Mononuclear cell (primary cell): ENCODE measurements at regions not wholly inside any gene's neighbourhood (a gene's known extent, or its start where the extent isn't known, plus 50 kb on each side); places are given as distances from the start of the nearest gene placed in this dataset.

Experiments
- H3K27me3 ChIP-seq: 2 replicates; pipeline ENCODE4 v1.6.0; 2011; ENCODE audit warnings: low read length, control low read depth; ENCODE audit not compliant: insufficient read depth
- H3K4me1 ChIP-seq: 2 replicates; pipeline ENCODE4 v1.5.1; 2011; ENCODE audit warnings: mild to moderate bottlenecking, low read length, control low read depth; ENCODE audit not compliant: insufficient read depth
- H3K4me3 ChIP-seq: 2 replicates; pipeline ENCODE4 v1.5.1; 2011; ENCODE audit warnings: mild to moderate bottlenecking, low read length, moderate library complexity
- H3K9me3 ChIP-seq: 2 replicates; pipeline ENCODE4 v1.5.1; 2011; ENCODE audit warnings: low read depth, mild to moderate bottlenecking, control low read depth, low read length

DNA sequence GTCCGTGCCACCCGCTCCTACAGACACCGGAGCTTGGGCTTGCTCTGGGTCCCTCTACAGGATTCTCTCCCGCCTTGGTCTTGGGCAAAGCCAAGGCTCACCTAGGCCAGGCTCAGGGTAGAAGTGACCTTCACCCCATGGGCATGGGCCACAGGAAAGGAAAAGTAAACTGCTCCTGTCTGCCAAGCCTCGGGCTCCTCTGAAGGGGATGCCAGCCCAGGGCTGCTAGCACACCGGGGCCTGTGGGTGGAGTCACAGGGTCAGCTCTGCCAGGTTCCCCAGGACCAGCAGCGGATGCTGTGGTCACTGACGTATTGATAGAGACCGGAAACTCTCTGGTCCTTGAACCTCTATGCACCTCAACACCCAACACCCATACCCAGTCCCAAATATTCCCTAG is 222.7 kb upstream of the MGMT start:
- Histone ChIP-seq H3K4me3 (no peak overlapping the region), H3K9me3 (no peaks in the 10 kb centered on the region), H3K4me1 (no peaks in the 10 kb centered on the region), H3K27me3 (no peaks in the 10 kb centered on the region)

DNA sequence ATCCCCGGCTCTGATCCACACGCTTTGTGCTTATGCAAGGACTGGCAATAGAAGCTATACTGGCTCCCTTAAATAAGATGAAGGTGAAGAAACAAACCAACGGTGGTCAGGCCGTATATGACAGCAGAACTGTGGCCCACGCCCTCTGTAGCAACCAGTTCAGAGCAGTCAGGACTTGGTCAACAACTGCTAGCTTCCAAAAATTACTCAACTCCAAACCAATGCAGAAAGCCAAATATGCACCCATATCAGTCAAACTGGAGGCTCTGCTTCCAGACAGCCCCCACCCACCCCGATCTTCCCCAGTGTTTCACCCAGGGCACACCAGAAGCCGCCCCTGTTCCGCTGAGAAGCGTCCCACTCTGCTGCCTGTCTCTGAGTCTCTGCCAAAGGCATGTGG is 222.3 kb upstream of the MGMT start:
- Histone ChIP-seq H3K9me3 (no peaks in the 10 kb centered on the region), H3K4me1 (no peaks in the 10 kb centered on the region), H3K4me3 (no peak overlapping the region), H3K27me3 (no peaks in the 10 kb centered on the region)

DNA sequence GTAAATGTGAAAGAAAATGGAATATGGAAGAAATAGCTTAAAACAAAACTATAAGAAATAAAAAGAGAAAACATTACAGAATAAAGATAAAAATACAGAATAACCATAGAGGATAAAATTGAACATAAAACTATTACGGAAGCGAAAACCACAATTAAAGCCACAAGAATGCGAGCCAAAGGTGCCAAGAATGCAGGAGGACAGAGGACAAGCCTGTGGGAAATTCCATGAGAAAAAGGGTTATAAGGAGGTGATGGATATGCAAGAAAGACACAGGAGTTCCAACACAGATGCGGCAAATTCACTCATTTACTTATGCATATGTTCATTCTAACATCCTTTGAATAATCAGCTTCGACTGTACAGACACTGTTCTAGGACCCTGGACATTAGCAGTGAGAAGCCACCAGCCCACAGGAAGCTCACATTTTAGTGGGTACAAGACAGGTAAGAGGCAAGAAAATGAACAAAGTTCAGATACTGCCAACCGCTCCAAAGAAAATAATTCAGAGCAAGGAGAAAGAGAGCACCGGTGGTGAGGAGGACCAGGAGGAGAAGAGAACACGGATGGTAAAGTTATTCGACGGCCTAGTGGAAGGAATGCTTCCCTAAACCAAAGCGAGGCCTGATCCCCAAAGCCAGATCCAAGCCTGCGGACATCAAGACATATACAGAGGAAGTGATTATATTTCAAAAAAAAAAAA is 213.7 kb upstream of the MGMT start:
- H3K4me3 ChIP-seq = no peak overlapping the region
- H3K4me1 ChIP-seq = no peaks in the 10 kb centered on the region
- no peaks in the 10 kb centered on the region for H3K27me3 ChIP-seq
- H3K9me3 ChIP-seq = no peaks in the 10 kb centered on the region

DNA sequence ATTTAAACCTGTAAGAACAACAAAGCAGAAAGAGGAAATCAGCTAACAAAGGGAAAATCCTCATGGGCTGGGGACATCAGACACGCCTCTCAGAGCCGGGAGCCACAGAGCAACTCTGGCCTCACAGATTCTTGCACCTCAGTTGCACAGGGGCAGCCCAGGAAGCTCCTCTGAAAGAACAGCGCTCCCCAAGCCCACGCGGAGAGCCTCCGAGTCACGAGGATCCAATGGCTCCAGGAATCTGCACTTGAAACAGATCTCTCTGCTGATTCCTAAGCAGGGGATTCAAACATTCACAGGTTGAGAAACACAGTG is 213.2 kb upstream of the MGMT start:
- H3K27me3 ChIP-seq = no peaks in the 10 kb centered on the region
- no peaks in the 10 kb centered on the region for H3K9me3 ChIP-seq

DNA sequence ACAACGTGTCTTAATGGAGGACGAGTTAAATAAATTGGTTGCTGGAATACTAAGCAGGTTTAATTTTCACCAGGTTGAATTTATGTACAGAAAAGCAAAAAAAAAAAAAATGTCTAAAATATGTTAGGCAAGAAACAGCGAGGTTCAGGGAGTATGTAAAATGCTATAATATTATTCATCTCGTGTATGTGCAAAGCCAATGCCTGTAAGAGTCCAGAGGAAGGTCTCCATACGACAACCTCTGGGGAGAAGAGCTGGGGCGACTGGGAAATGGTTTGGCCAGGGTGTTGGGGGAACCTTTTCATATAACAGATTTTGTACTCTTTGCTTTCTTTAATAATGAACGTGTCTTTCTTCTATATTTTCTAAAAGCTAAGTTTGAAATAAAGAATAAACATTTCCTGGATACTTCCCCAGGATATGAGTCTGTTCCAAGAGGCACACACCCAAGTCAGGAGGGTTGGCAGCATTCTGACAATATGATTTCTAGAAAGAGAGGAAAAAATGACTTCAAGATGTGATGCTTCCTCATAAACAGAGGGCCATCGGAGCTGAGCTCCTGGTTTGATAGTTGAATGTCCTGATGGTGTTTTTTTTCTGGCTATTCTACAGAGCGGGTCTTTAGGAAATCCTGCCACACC is 208.6 kb upstream of the MGMT start:
- Histone ChIP-seq H3K4me3 (no peak overlapping the region), H3K4me1 (no peaks in the 10 kb centered on the region), H3K9me3 (no peaks in the 10 kb centered on the region), H3K27me3 (no peaks in the 10 kb centered on the region)

More for the DNA sequence above, 213.2 kb upstream of the MGMT start:
- Histone ChIP-seq H3K4me1 (no peaks in the 10 kb centered on the region), H3K4me3 (no peak overlapping the region)

DNA sequence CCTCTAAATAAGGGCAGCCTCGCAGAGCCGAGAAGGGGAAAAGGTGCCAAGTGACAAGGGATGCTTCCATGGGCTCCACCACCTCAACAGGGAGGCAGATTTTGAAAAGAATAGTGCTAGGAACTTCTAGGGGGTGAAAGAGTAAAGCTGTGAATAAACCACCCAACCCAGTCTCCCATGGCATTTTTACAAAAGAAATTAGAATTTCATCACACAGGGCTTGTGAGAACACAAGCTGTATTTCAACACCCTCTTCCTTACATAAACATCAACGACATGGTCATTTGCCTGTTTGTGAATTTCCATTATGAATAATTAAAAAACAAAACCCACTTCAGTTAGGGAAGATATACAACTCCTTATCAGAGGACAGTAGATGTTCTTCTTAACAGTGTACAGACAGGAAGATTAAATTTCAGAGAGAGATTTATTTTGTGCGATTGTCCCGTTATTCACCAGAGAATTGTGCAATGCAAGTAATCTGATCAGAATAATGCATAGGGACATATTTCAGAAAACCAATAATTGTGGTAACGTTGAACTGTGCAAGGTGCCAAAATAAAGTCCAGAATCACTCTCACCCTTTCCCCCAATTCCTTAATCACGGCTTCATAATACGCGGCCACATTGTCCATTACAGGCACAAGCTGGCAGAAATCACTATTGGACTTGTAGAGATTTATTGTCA is 207.8 kb upstream of the MGMT start:
- no peaks in the 10 kb centered on the region for H3K9me3 ChIP-seq
- H3K27me3 ChIP-seq = no peaks in the 10 kb centered on the region
- no peaks in the 10 kb centered on the region for H3K4me1 ChIP-seq
- H3K4me3 ChIP-seq = no peak overlapping the region

DNA sequence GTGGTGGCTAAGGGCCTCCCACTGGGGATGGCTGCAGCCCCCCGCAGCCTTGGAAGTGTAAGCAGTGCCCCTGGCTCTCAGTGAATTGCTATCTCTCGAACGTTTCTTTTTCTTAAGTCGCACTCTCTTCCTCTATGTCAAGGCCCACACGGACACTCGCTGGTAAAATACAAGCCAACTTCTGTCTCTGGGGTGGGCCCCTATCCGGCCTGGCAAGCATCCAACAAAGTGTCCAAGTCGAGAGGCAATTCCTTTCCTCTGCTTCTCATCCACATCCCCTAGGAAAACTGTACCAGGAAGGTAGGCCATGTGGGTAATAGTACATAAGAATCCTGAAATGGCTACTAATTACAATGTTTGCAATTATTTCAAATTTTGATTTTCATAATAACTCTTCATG is 194.9 kb upstream of the MGMT start:
- Histone ChIP-seq H3K9me3 (no peaks in the 10 kb centered on the region), H3K27me3 (no peaks in the 10 kb centered on the region), H3K4me3 (no peak overlapping the region)

DNA sequence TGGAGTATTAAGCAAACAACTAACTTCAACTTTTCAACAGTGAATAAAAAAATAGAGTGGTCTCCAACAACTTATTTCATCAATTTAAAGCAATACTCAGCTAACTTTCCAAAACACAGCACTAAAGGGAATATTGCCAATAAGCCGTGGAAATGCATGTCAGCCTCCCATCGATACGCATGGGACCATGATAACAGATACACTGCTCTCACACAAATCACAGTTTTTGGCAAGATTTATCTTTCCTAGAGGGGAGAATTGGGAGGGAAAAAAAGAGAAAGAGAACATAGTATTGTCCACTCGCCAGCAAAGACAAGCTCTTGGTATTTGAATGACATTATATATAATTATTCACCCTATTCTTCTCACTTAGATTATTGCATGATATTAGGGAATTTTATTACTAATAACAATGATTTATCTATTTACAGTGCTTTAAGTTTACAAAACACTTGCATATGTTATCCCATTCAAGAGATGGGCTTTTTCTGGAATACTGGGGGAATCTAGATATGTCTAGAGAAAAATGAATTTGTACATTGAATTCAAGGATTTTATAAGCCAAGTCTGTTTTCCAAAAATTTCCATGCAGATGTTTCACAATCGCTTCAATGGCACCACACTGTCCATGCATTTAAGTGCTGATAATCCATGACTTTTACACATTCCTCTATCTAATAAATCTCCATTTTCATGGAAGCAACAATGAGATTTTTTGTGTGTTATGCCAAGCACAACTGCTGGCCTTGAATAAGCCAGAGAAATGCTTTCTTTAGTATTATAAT is 194.0 kb upstream of the MGMT start:
- no peaks in the 10 kb centered on the region for H3K27me3 ChIP-seq
- no peak overlapping the region for H3K4me3 ChIP-seq
- no peaks in the 10 kb centered on the region for H3K9me3 ChIP-seq
- H3K4me1 ChIP-seq = no peaks in the 10 kb centered on the region

More for the DNA sequence above, 194.9 kb upstream of the MGMT start:
- no peaks in the 10 kb centered on the region for H3K4me1 ChIP-seq

DNA sequence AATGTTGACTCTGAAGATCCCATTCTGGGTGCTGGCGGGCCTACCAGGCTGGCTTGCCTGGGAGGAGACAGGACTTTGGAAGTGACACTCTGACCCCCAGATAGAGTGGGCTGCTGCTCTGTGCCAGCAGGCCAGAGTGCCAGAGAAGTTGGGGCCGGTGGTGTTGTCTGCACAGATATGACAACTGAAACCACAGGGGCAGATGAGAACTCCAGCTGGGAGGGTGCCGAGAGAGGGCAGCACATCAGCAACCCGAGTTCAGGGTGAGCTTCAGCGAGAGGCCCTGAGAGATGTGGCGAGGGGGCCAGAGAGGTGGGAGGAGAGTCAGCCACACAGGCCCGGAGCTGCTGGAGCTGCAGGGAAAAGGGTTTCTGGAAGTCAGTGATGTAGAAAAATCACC is 193.2 kb upstream of the MGMT start:
- Histone ChIP-seq H3K9me3 (no peaks in the 10 kb centered on the region), H3K4me1 (no peaks in the 10 kb centered on the region), H3K27me3 (no peaks in the 10 kb centered on the region), H3K4me3 (no peak overlapping the region)

DNA sequence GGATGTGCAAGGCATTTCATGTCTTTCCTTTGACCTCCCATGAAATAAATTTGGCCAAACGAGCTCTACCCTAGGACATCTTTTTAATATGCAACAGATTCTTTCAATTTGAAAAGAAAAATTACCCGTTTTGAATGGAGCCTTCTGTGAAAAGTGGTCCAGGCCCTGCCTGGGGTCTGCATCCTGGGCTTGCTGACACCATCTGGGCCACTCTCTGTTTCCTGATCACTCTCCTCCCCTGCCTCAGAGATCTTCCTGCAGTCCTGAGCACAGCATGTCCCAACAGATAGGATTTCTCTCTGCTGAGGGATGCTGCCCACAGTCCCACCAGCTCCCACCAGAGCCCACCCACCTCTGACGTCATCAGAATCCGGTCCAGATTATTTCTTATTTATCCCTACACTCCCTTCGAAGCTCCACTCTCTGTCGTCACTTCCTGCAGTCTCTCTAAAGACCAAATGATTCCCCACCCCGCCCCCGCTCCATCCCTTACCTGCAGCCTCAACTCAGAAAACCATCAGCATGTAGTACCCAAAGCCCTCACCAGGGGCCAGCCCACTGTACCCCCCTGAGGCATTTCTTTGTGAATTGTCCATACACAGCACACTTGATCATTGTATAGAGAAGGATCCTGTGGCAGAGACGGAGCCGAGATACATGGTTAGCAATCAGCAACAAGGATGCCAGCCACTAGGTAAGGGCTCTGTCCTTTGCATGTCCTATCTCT is 192.1 kb upstream of the MGMT start:
- no peaks in the 10 kb centered on the region for H3K27me3 ChIP-seq
- H3K4me3 ChIP-seq = no peak overlapping the region
- no peaks in the 10 kb centered on the region for H3K4me1 ChIP-seq
- H3K9me3 ChIP-seq = no peaks in the 10 kb centered on the region

DNA sequence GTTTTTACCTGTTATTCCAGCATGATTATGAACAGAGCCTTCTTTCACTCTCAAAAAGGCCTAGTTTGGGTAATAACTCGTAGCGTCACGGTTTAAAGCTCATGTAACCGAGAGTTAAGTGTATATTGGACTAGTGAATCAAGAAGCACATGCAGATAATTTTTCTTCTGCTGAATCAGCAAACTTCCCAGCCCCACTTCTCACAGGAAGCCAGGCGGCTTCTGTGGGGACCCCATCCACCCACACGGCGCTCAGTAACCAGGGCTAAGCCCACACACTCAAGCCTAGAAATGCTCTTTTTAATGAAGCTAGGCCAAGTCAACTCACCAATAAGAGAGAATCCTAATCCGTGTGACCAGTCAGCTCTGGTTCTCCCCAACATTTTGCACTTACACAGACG is 191.2 kb upstream of the MGMT start:
- Histone ChIP-seq H3K9me3 (no peaks in the 10 kb centered on the region), H3K27me3 (no peaks in the 10 kb centered on the region), H3K4me3 (no peak overlapping the region), H3K4me1 (no peaks in the 10 kb centered on the region)

DNA sequence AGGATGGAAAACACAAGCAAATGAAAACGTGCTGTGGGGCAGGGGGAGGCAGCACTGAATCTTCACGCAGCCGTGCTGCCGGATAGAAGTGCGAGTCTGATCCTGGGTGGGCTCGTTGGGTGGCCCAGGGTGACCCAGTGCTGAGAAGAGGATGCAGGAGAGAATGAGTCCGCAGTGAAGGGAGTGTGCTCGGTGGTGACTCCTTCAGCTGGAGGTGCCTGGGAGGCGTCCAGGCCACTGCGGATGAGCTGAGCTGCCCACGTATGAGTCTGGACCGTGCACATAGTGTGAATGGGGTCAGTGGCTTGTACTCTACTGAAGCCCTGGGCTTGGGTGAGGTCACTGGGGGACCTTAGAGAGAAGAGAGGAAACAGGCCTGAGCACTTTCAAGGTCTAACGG is 190.0 kb upstream of the MGMT start:
- H3K4me3 ChIP-seq = no peak overlapping the region
- H3K4me1 ChIP-seq = no peaks in the 10 kb centered on the region
- H3K27me3 ChIP-seq = no peaks in the 10 kb centered on the region
- H3K9me3 ChIP-seq = no peaks in the 10 kb centered on the region

DNA sequence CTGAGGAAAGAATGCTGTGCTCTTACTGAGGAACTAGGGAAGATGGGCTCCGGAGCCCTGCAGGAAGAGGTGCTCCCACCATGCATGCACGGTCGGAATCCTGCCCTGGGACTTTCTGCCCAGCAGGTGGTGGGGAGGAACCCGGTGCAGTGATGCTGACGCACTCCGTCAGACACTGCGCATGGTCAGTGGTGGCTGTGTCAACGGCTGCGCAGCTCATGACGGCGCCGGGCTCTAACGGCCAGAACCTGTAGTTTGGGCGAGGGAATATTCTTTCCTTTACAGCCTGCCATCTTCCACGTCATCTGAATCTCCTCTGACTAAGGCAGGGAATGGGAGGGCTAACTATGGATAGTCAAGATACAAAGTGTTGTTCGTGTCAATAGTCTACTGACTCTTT is 189.2 kb upstream of the MGMT start:
- no peak overlapping the region for H3K4me3 ChIP-seq
- no peaks in the 10 kb centered on the region for H3K27me3 ChIP-seq
- no peaks in the 10 kb centered on the region for H3K9me3 ChIP-seq
- H3K4me1 ChIP-seq = no peaks in the 10 kb centered on the region

DNA sequence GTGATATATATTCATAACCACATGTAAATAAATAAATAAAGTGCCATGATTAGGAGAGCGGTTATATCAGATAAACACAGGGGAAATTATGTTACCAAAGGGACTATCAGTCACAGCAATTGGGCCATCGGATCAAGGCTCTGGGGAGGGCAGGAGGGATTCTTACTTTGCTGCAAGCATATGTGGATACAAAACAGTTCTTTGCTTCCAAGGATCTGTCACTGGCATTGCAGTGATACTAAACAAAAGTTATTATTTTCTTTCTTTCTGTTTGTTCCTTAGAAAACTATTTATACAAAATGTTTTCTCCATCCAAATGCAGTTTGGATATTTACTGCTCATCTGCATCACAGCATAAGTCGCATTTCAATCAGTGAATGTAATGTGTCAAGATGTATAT is 188.4 kb upstream of the MGMT start:
- Histone ChIP-seq H3K4me3 (no peak overlapping the region), H3K4me1 (no peaks in the 10 kb centered on the region), H3K9me3 (no peaks in the 10 kb centered on the region), H3K27me3 (no peaks in the 10 kb centered on the region)
